ENCODE measurements at regions not wholly inside any gene's neighbourhood (a gene's known extent, or its start where the extent isn't known, plus 50 kb on each side); places are given as distances from the start of the nearest gene placed in this dataset.

DNA sequence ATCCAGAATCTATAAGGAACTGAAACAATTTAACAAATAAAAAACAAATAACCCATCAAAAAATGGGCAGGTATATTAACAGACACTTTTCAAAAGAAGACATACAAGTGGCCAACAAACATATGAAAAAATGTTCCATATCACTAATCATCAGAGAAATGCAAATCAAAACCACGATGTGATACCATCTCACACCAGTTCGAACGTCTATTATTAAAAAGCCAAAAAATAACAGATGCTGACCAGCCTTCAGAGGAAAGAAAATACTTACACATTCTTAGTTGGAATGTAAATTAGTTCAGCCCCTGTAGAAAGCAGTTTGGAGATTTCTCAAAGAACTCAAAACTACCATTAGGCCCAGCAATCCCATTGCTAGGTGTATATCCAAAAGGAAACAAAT, 687.9 kb upstream of the AADAT start:
- no peak overlapping the region for H3K27ac ChIP-seq (ENCODE audit: low read depth, low read length, severe bottlenecking)
- H3K4me1 ChIP-seq (ENCODE audit: control insufficient read depth, insufficient read depth, low read length, poor library complexity, severe bottlenecking), result no peaks in the 10 kb centered on the region
- 100% methylated on average over 1 of the region's 3 CpGs; no CpG with 5 or more reads in 1 of the 2 experiments for WGBS, 2 experiments (ENCODE audit: insufficient coverage in 2 of 2)
- H3K4me3 ChIP-seq (ENCODE audit: extremely low read depth, insufficient read depth, low read length, poor library complexity, severe bottlenecking), result no peak overlapping the region
- no peaks in the 10 kb centered on the region for H3K36me3 ChIP-seq (ENCODE audit: control insufficient read depth, insufficient read depth, low read length)
- no peaks in the 10 kb centered on the region for H3K9me3 ChIP-seq (ENCODE audit: control insufficient read depth, low read length)

DNA sequence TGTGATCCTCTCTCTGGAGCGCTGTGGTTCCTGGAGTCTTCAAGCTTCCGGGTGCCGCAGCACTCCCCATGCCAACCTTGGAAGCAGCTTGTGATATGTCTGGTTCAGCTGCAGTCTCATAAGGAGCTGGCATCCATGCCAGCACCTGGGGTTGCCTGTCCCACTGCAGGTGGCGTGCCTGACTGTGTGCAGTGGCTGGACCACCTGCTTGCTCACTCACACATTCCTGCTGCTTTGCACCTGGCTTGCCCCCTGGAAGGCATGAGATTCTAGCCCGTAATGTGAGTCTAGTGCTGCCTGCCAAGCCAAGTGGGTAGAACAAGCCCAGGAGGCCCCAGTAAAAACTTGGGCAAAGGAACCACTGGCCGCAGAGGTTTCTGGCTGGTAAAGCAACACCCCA, 687.2 kb upstream of the AADAT start:
- no peaks in the 10 kb centered on the region for H3K36me3 ChIP-seq (ENCODE audit: control insufficient read depth, insufficient read depth, low read length)
- H3K27ac ChIP-seq (ENCODE audit: low read depth, low read length, severe bottlenecking), result no peak overlapping the region
- 94 to 98% methylated on average over 4 to 5 of the region's 6 CpGs for WGBS, 2 experiments (ENCODE audit: insufficient coverage in 2 of 2)
- H3K9me3 ChIP-seq (ENCODE audit: control insufficient read depth, low read length), result no peaks in the 10 kb centered on the region
- no peaks in the 10 kb centered on the region for H3K4me1 ChIP-seq (ENCODE audit: control insufficient read depth, insufficient read depth, low read length, poor library complexity, severe bottlenecking)
- no peak overlapping the region for H3K4me3 ChIP-seq (ENCODE audit: extremely low read depth, insufficient read depth, low read length, poor library complexity, severe bottlenecking)

GRCh38 chr4:170775851-170776250, 686.1 kb upstream of the AADAT start:
- no peak overlapping the region for H3K27ac ChIP-seq (ENCODE audit: low read depth, low read length, severe bottlenecking)
- H3K4me1 ChIP-seq (ENCODE audit: control insufficient read depth, insufficient read depth, low read length, poor library complexity, severe bottlenecking), result no peaks in the 10 kb centered on the region
- H3K9me3 ChIP-seq (ENCODE audit: control insufficient read depth, low read length), result no peaks in the 10 kb centered on the region
- no peak overlapping the region for H3K4me3 ChIP-seq (ENCODE audit: extremely low read depth, insufficient read depth, low read length, poor library complexity, severe bottlenecking)
- 86 to 89% methylated on average over 1 of the region's 4 CpGs for WGBS, 2 experiments (ENCODE audit: insufficient coverage in 2 of 2)
- H3K36me3 ChIP-seq (ENCODE audit: control insufficient read depth, insufficient read depth, low read length), result no peaks in the 10 kb centered on the region

GRCh38 chr4:170773709-170774273, 684.0 kb upstream of the AADAT start:
- Histone ChIP-seq H3K4me1 (ENCODE audit: control insufficient read depth, insufficient read depth, low read length, poor library complexity, severe bottlenecking) (no peaks in the 10 kb centered on the region), H3K36me3 (ENCODE audit: control insufficient read depth, insufficient read depth, low read length) (no peaks in the 10 kb centered on the region), H3K4me3 (ENCODE audit: extremely low read depth, insufficient read depth, low read length, poor library complexity, severe bottlenecking) (no peak overlapping the region), H3K27ac (ENCODE audit: low read depth, low read length, severe bottlenecking) (no peak overlapping the region), H3K9me3 (ENCODE audit: control insufficient read depth, low read length) (no peaks in the 10 kb centered on the region)
- 100% methylated on average over 2 of the region's 2 CpGs for WGBS, 2 experiments (ENCODE audit: insufficient coverage in 2 of 2)

DNA sequence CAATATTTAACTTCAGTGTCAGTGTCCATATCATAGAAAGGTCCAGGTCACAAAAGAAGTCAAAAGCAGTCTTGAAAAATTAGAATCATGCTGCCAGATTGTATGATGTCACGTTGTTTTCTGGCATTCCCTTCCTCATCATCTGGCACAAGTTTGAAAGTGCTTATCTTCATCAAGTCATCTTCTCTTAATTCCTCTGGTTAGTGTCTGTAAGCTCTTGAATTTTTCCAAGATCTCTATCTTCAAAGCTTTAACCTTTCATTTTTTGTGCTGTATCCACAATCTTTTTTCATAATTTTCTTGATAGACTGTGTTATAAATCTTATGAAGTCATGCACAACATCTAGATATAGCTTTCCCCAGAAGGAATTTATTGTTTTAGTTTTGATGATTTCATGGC, 682.7 kb upstream of the AADAT start:
- Histone ChIP-seq H3K36me3 (ENCODE audit: control insufficient read depth, insufficient read depth, low read length) (no peaks in the 10 kb centered on the region), H3K4me1 (ENCODE audit: control insufficient read depth, insufficient read depth, low read length, poor library complexity, severe bottlenecking) (no peaks in the 10 kb centered on the region), H3K9me3 (ENCODE audit: control insufficient read depth, low read length) (no peaks in the 10 kb centered on the region), H3K27ac (ENCODE audit: low read depth, low read length, severe bottlenecking) (no peak overlapping the region), H3K4me3 (ENCODE audit: extremely low read depth, insufficient read depth, low read length, poor library complexity, severe bottlenecking) (no peak overlapping the region)
- 86 to 100% methylated on average over 1 of the region's 1 CpG for WGBS, 2 experiments (ENCODE audit: insufficient coverage in 2 of 2)

DNA sequence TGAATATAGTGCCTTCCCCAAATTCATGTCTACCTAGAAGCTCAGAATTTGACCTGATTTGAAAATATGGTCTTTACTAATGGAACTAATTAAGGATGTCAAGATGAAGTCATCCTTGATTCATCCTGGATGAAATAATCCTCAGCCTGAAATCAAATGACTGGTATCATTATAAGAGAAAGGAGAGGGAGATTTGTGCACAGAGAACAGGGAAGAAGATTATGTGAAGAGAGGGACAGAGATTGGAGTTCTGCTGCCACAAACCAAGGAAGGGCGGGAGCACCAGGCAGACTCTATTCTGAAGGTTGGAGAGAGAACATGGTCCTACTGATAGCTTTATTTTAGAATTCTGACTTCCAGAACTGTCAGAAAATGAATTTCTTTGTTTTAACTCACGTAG, 680.9 kb upstream of the AADAT start:
- Histone ChIP-seq H3K27ac (ENCODE audit: low read depth, low read length, severe bottlenecking) (no peak overlapping the region), H3K4me3 (ENCODE audit: extremely low read depth, insufficient read depth, low read length, poor library complexity, severe bottlenecking) (no peak overlapping the region), H3K4me1 (ENCODE audit: control insufficient read depth, insufficient read depth, low read length, poor library complexity, severe bottlenecking) (no peaks in the 10 kb centered on the region), H3K9me3 (ENCODE audit: control insufficient read depth, low read length) (no peaks in the 10 kb centered on the region), H3K36me3 (ENCODE audit: control insufficient read depth, insufficient read depth, low read length) (no peaks in the 10 kb centered on the region)
- 88 to 100% methylated on average over 1 of the region's 2 CpGs for WGBS, 2 experiments (ENCODE audit: insufficient coverage in 2 of 2)

DNA sequence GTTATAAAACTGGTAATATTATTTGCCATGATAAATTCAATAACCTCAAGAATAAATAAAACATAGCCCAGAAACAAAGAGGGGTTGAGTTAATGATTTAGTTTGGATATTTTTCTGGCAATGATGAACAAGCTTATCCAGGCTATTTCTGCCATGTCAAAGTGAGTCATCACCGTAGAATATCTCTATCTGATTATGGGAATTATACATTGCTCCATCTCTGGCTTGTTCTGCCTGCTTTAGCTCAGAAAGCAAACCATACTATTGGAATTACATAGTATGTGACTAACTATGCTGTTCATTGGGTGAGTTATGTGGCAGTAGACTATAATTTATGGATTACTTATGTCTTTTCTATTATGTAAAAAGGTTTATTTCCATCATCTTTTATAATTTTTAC, 680.1 kb upstream of the AADAT start:
- Histone ChIP-seq H3K4me1 (ENCODE audit: control insufficient read depth, insufficient read depth, low read length, poor library complexity, severe bottlenecking) (no peaks in the 10 kb centered on the region), H3K36me3 (ENCODE audit: control insufficient read depth, insufficient read depth, low read length) (no peaks in the 10 kb centered on the region), H3K4me3 (ENCODE audit: extremely low read depth, insufficient read depth, low read length, poor library complexity, severe bottlenecking) (no peak overlapping the region), H3K9me3 (ENCODE audit: control insufficient read depth, low read length) (no peaks in the 10 kb centered on the region), H3K27ac (ENCODE audit: low read depth, low read length, severe bottlenecking) (no peak overlapping the region)
- WGBS, 2 experiments (ENCODE audit: insufficient coverage in 2 of 2), result no CpG with 5 or more reads among the region's 1 CpG

- Histone ChIP-seq H3K4me1 (ENCODE audit: control insufficient read depth, insufficient read depth, low read length, poor library complexity, severe bottlenecking) (no peaks in the 10 kb centered on the region), H3K4me3 (ENCODE audit: extremely low read depth, insufficient read depth, low read length, poor library complexity, severe bottlenecking) (no peak overlapping the region), H3K9me3 (ENCODE audit: control insufficient read depth, low read length) (peaks cover 5% of the 10 kb centered on the region), H3K36me3 (ENCODE audit: control insufficient read depth, insufficient read depth, low read length) (no peaks in the 10 kb centered on the region), H3K27ac (ENCODE audit: low read depth, low read length, severe bottlenecking) (no peak overlapping the region)
- 85% methylated on average over 2 of the region's 4 CpGs; no CpG with 5 or more reads in 1 of the 2 experiments for WGBS, 2 experiments (ENCODE audit: insufficient coverage in 2 of 2)
These were observed 669.2 kb upstream of the AADAT start for GRCh38 chr4:170758988-170759387.

- 90% methylated on average over 2 of the region's 5 CpGs for WGBS, 2 experiments (ENCODE audit: insufficient coverage in 2 of 2)
- Histone ChIP-seq H3K9me3 (ENCODE audit: control insufficient read depth, low read length) (peaks cover 5% of the 10 kb centered on the region), H3K27ac (ENCODE audit: low read depth, low read length, severe bottlenecking) (no peak overlapping the region)
These were observed 660.8 kb upstream of the AADAT start for GRCh38 chr4:170750519-170750918.

GRCh38 chr4:170748975-170749374, 659.2 kb upstream of the AADAT start:
- Histone ChIP-seq H3K36me3 (ENCODE audit: control insufficient read depth, insufficient read depth, low read length) (no peaks in the 10 kb centered on the region), H3K9me3 (ENCODE audit: control insufficient read depth, low read length) (no peaks in the 10 kb centered on the region), H3K27ac (ENCODE audit: low read depth, low read length, severe bottlenecking) (no peak overlapping the region), H3K4me3 (ENCODE audit: extremely low read depth, insufficient read depth, low read length, poor library complexity, severe bottlenecking) (no peak overlapping the region), H3K4me1 (ENCODE audit: control insufficient read depth, insufficient read depth, low read length, poor library complexity, severe bottlenecking) (no peaks in the 10 kb centered on the region)
- WGBS, 2 experiments (ENCODE audit: insufficient coverage in 2 of 2), result no CpG with 5 or more reads among the region's 2 CpGs

More at GRCh38 chr4:170750519-170750918, 660.8 kb upstream of the AADAT start:
- Histone ChIP-seq H3K4me3 (ENCODE audit: extremely low read depth, insufficient read depth, low read length, poor library complexity, severe bottlenecking) (no peak overlapping the region), H3K4me1 (ENCODE audit: control insufficient read depth, insufficient read depth, low read length, poor library complexity, severe bottlenecking) (no peaks in the 10 kb centered on the region), H3K36me3 (ENCODE audit: control insufficient read depth, insufficient read depth, low read length) (no peaks in the 10 kb centered on the region)

DNA sequence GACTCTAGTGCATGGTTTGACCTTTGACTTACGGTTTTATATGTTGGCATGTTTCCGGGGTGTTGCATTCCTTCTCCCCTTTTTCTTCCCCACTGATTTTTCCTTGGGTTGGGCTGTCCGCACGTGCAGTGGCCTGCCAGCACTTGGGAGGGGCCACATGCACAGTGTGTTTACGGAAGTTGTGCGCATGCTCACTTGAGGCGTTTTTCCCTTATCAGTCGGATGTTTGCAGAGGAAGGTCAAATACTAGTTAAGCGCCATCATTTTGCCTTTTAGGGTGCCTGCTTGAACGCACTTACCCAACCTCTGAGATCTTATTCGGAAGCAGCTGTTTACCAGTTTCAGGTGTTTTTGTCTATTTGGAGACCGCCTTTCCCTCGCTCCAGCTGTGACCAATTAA, 653.9 kb upstream of the AADAT start:
- H3K4me3 ChIP-seq (ENCODE audit: extremely low read depth, insufficient read depth, low read length, poor library complexity, severe bottlenecking), result no peak overlapping the region
- no peaks in the 10 kb centered on the region for H3K9me3 ChIP-seq (ENCODE audit: control insufficient read depth, low read length)
- no peak overlapping the region for H3K27ac ChIP-seq (ENCODE audit: low read depth, low read length, severe bottlenecking)
- 91 to 93% methylated on average over 13 of the region's 13 CpGs for WGBS, 2 experiments (ENCODE audit: insufficient coverage in 2 of 2)
- no peaks in the 10 kb centered on the region for H3K36me3 ChIP-seq (ENCODE audit: control insufficient read depth, insufficient read depth, low read length)
- peaks cover 2% of the 10 kb centered on the region for H3K4me1 ChIP-seq (ENCODE audit: control insufficient read depth, insufficient read depth, low read length, poor library complexity, severe bottlenecking)

Data from mesodermal cell (in vitro differentiated cells).